ENCODE measurements at regions not wholly inside any gene's neighbourhood (a gene's known extent, or its start where the extent isn't known, plus 50 kb on each side); places are given as distances from the start of the nearest gene placed in this dataset.

GRCh38 chr5:121533814-121534213 is 317.9 kb upstream of the FTMT start:
- no peaks in the 10 kb centered on the region for H3K4me1 ChIP-seq
- no peak overlapping the region for H3K4me3 ChIP-seq (ENCODE audit: low read depth, low read length)
- H3K27me3 ChIP-seq: no peaks in the 10 kb centered on the region
- no peak for TF ChIP-seq CTCF (IDR thresholded peaks at IDR 0.05; ENCODE audit: low read depth, low read length)
- H3K36me3 ChIP-seq: no peaks in the 10 kb centered on the region
- no peak for DNase-seq
- H3K9me3 ChIP-seq: no peaks in the 10 kb centered on the region

DNA sequence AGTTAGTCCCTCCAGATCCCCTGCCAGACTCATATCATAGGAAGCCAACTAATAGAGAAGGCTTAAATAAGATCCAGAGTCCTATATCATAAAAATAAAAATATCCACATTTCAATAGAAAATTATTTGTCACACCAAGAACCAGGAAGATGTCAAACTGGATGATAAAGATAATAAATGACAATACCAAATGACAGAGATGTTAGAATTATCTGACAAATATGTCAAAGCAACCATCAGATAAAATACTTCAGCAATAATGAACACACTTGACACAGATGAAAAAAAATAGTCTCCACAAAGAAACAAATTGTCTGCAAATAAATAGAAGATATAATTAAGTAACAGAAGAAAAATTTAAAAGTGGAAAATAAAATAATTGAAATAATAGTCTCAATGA is 300.7 kb upstream of the FTMT start:
- no peak for TF ChIP-seq CTCF (IDR thresholded peaks at IDR 0.05; ENCODE audit: low read depth, low read length)
- H3K9me3 ChIP-seq: no peaks in the 10 kb centered on the region
- no peaks in the 10 kb centered on the region for H3K36me3 ChIP-seq
- no peak overlapping the region for H3K4me3 ChIP-seq (ENCODE audit: low read depth, low read length)
- no peak for DNase-seq
- H3K27me3 ChIP-seq: no peaks in the 10 kb centered on the region
- H3K4me1 ChIP-seq: no peaks in the 10 kb centered on the region

- H3K36me3 ChIP-seq: no peaks in the 10 kb centered on the region
- no peaks in the 10 kb centered on the region for H3K4me1 ChIP-seq
- H3K27me3 ChIP-seq: no peaks in the 10 kb centered on the region
- H3K4me3 ChIP-seq (ENCODE audit: low read depth, low read length): no peak overlapping the region
- TF ChIP-seq CTCF (IDR thresholded peaks at IDR 0.05; ENCODE audit: low read depth, low read length): no peak
- H3K9me3 ChIP-seq: no peaks in the 10 kb centered on the region
- DNase-seq: no peak
Observed at GRCh38 chr5:121559832-121560231, 291.9 kb upstream of the FTMT start.

DNA sequence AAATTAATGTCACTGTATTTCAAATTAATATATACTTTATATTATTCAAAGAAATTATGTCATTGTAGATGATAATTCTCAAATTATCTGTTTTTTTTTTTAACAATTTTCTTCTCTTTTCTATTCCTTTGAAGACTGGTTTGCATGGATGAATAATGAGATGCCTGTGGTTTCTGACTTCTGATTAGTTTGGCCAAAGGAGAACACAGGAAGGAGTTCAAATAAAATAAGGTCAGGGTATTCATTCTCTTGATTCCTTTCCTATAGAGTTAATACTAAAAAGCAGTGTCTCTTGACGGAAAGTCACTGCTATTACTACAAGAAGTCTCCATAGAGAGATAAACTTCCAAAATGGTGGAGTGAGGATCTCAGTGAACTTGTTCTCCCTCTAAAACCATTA is 279.6 kb upstream of the FTMT start:
- no peaks in the 10 kb centered on the region for H3K36me3 ChIP-seq
- H3K9me3 ChIP-seq: no peaks in the 10 kb centered on the region
- no peaks in the 10 kb centered on the region for H3K27me3 ChIP-seq
- H3K4me3 ChIP-seq (ENCODE audit: low read depth, low read length): no peak overlapping the region
- no peaks in the 10 kb centered on the region for H3K4me1 ChIP-seq
- no peak for DNase-seq
- TF ChIP-seq CTCF (IDR thresholded peaks at IDR 0.05; ENCODE audit: low read depth, low read length): no peak

- H3K9me3 ChIP-seq: no peaks in the 10 kb centered on the region
- H3K4me1 ChIP-seq: no peaks in the 10 kb centered on the region
- no peaks in the 10 kb centered on the region for H3K27me3 ChIP-seq
- TF ChIP-seq CTCF (IDR thresholded peaks at IDR 0.05; ENCODE audit: low read depth, low read length): no peak
- H3K4me3 ChIP-seq (ENCODE audit: low read depth, low read length): no peak overlapping the region
- H3K36me3 ChIP-seq: no peaks in the 10 kb centered on the region
- no peak for DNase-seq
Observed at GRCh38 chr5:121573721-121574382, 277.8 kb upstream of the FTMT start.

DNA sequence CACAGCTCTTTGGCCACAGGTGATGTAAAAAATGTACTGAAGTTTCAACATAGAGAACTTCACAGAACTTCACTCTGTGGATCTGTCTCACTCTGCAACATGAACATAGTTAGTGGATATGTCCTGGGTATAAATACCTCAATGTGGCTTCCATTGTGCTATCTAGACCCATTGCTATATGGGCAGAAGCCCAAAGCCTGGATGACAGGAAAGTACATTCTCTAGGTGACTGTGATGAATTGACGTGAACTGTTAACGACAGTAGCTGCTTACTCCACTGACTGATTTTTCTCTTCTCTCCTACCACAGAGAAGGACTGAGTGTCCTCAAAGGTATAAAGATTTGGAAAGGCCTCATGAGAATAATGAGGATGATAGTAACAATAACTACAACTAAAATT is 270.1 kb upstream of the FTMT start:
- Histone ChIP-seq H3K4me1 (no peaks in the 10 kb centered on the region), H3K4me3 (ENCODE audit: low read depth, low read length) (no peak overlapping the region)
- no peak for DNase-seq

More for the DNA sequence above, 270.1 kb upstream of the FTMT start:
- H3K27me3 ChIP-seq: no peaks in the 10 kb centered on the region
- no peaks in the 10 kb centered on the region for H3K9me3 ChIP-seq
- no peaks in the 10 kb centered on the region for H3K36me3 ChIP-seq
- no peak for TF ChIP-seq CTCF (IDR thresholded peaks at IDR 0.05; ENCODE audit: low read depth, low read length)
